Left ventricle myocardium superior (tissue), 1 donor: ENCODE measurements at regions not wholly inside any gene's neighbourhood (a gene's known extent, or its start where the extent isn't known, plus 50 kb on each side); places are given as distances from the start of the nearest gene placed in this dataset.

ENCODE experiments used
- ATAC-seq: fragments of 200-7000 bp; cut with Tn5 transposase; one replicate; pipeline ENCODE4 v1.9.1; 2020; ENCODE audit warnings: mild to moderate bottlenecking, moderate library complexity
- DNase-seq: peaks from one replicate; pipeline ENCODE4 v3.0.0-alpha.2; 2020
- intact Hi-C: fragments of 100-400 bp; cut with micrococcal nuclease; formaldehyde crosslinking; loops from one replicate; pipeline ENCODE4 v1.11.0; 2022
- donor health status: DM: no; HTN: yes; CAD: no; lungs with severe emphysema.

DNA sequence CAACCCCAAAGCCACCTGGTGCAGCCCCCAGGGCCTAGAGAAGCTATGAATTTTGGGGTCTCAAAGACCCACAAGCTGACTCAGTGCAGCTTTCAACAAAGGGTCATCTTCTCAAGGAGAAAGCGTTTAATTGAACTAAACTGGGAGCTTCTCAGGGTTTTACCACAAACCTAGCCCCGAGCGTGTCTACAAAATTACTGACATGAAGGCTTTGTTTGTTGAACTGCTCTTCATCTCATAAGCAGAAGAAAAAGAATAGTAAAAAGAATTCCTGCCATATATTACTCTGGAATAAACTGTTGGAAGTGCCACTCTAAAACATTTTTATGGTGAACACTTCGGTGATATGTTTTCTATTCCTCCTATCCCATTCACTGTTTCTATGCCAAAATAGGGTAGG is 50.8 kb upstream of the INCENP start:
- intact Hi-C loops: no loop called here
- no peak for ATAC-seq
- no peak for DNase-seq

DNA sequence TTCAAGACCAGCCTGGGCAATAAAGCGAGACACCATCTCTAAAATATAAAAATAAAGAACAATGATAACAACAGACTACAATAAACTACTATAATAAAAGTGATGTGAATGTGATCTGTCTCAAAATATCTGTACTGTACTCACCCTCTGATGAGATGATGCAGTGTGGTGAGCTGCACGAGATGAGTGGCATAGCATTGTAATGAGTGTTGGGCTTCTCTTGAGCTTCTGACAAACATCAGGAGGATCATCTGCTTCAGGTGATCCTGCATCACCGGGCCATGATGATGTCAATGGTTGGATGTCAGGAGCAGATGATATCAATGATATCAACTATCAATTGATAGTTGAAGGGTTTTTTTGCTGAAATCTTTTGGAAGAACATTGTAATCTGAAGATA is 52.4 kb upstream of the INCENP start:
- DNase-seq (no peak), ATAC-seq (no peak)
- intact Hi-C loops: no loop called here

DNA sequence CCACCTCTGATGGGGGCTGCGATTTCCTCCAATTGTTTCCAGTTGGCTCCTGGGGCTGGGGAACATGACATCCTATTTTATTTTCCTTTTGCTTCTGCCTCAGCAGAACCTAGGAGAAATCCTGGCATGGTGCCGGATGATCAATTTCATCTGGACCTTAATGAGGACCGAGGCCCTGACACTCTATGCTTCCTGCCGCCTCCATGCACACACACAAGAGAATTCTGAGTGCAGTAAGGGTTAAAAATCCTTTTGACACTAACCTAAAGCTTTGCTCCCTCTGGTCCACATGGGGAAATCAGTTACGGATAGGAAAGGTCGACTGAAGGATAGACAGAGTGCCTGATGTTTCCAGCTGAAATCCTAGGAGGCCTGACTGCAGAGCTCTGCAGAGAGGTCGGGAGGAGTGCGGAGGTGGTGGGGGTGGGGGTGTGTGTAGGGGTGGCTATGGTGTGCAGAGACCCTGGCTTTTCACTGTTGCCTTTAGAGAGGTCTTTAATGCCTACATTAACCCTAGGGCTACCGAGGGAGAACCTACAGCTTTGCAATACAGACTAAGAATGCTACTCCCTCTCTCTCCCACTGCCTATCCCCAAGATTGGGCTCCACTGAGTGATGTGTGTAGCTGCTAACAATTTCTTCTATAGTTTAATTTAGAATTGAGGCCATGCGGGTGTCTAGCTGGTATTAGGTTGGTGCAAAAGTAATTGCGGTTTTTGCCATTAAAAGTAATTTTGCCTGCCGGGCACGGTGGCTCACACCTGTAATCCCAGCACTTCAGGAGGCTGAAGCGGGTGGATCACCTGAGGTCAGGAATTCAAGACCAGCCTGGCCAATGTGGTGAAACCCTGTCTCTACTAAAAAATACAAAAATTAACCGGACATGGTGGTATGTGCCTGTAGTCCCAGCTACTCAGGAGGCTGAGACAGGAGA is 53.6 kb upstream of the INCENP start:
- ATAC-seq (no peak), DNase-seq (no peak)
- intact Hi-C loops: no loop called here

DNA sequence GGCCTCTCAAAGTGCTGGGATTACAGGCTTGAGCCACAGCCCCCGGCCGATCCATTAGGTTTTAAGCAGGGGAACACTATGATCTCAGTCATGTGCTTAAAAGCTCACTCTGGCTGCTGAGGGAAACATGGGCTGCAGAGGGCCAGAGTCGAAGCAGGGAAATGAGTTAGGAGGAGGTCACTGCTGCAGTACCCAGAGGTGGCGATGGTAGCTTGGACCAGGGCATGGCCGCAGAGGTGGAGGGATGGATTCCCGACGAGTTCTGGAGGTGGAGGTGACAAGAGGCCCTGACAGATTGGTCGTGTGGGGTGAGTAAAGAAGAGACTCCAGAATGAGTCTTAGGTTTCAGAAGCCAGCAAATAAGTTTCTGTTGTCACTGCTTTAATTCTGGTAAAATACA is 54.4 kb upstream of the INCENP start:
- DNase-seq (no peak), ATAC-seq (no peak)
- intact Hi-C loops: no loop called here

DNA sequence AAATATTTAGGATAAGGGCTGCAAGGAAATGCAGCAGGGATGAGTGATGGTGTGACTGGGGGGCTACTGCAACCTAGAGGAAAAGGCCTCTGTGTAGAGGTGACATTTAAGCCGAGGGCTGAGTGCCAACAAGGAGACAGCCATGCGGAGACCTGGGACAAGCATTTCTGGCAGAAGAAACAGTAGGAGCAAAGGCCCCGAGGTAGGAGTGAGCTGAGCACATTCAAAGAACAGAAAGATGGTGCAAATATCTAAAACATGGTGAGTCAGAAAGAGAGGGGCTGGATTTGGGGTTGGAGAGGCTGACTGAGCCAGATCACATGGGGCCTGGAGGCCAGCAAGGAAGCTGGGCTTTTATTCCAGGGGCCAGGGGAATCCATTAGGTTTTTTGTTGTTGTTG is 55.1 kb upstream of the INCENP start:
- DNase-seq (no peak), ATAC-seq (no peak)
- intact Hi-C loops: no loop called here

DNA sequence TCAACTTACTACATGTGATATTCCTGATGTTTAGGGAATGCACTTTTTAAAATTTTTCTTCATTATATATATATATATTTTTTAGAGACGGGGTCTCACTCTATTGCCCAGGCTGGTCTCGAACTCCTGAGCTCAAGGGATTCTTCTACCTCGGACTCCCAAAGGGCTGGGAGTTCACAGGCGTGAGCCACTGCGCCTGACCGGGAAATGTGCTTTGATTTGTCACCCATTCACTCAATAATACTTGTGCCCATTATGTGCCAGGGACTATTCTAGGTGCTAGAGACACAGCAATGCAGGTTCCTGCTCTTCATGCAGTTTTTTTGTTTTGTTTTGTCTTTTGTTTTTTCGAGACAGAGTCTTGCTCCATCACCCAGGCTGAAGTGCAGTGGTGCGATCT is 56.1 kb upstream of the INCENP start:
- DNase-seq (no peak), ATAC-seq (no peak)
- intact Hi-C loops: no loop called here

DNA sequence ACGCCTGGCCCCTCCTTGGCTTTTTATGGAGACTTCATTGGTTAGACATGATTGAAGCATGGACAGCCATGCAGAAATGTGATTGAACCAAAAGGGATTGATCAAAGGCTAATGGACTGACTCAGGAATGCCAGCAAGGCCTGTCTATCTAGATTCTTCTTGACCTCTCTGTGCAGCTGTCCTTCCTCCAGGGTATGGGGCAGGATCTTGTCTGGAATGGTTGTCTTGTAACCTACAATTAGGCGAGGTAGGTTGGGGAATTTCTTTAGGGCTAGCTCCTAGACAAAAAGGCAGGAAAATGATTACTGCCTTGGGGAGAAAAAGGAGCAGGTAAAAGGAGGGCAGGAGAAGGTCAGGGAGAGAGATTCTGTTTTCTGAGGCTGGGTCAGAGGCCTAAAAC is 59.6 kb upstream of the INCENP start:
- DNase-seq: no peak
- intact Hi-C loops: no loop called here
- no peak for ATAC-seq

DNA sequence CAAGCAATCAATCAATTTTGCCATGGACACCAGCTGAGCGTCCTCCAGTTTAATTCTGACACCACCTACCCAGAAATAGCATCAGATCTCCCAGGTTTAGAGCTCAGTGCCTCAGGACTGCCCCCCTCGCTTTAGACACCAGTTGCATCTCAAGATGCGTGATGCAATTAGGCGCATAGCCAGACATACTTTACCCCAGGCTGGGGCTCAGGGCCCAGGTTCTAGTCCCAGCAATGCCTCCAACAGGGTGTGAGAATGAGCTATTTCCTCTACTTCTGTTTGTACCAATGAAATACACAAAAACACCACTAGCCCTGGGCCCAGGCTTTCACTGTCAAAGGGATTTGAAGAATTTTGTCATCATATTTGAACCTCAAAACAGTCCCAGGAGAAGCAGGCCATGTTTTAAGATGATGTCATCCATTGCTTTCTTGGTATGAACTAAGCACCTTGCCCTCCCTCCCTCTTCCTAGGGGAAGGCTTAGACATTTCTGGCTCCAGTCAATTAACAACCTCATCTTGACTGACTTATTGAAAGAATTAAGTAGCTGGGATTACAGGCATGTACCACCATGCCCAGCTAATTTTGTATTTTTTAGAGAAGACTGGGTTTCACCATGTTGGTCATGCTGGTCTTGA is 61.5 kb upstream of the INCENP start:
- intact Hi-C loops: no loop called here
- ATAC-seq (peak; percentile 22), DNase-seq (no peak)

DNA sequence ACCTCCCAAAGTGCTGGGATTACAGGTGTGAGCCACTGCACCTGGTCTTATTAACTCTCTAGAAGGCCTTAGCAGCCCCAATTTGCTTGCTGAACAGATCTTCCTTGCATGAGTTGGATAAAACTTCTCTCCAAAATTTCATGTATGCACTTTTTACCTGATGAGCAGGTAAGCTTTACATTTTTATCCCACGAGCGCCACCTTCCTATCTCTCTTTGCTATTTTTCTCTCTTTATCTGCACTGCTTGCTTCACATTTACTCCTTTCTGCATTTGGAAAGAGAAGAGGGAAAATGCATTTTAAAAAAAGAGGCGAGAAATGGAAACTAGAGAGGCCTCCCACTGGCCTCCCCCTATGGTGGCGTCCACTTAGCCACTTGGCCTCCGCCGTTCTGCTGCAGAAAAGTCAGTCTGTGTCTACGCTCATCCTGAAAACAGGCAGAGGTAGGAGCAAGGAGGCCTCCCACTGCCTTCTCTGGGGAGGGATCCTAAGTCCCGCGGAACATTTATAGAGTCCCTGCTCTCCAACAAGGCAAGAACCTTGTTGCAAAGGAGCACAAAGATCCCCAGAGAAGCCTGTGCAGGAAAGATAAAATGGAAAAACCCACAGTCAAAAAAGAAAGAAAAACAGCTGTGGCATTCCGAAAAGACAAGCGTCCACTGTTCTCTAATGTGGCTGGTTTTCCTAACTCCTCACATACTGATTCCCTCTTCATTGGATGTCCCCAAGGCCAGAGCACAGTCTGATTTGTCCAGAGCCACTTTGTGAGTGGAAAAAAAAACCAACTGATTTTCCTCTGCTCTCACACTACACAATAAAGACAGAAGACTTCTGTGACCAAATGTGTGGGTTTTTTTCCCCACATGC is 62.2 kb upstream of the INCENP start:
- DNase-seq (no peak), ATAC-seq (peak; percentile 72)
- intact Hi-C loops: no loop called here

DNA sequence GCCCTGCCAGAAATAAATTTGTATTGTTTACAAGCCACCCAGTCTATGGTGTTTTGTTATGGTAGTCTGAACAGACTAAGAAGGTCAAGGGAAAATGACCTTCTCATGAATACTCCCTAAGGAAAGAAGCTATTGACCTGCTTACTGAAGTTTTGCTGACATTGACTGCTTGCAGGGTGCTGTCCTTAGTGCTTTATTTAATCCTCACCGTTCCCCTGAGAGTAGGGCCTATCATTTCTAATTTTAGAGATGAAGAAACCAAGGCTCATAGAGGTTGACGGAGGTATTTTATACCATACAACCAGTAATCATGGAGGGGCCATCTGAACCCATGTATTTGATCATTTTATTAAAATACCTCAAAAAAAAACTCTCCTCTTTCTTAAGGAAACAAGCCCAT is 66.7 kb upstream of the INCENP start:
- intact Hi-C loops: no loop called here
- ATAC-seq: peak; percentile 70
- no peak for DNase-seq

DNA sequence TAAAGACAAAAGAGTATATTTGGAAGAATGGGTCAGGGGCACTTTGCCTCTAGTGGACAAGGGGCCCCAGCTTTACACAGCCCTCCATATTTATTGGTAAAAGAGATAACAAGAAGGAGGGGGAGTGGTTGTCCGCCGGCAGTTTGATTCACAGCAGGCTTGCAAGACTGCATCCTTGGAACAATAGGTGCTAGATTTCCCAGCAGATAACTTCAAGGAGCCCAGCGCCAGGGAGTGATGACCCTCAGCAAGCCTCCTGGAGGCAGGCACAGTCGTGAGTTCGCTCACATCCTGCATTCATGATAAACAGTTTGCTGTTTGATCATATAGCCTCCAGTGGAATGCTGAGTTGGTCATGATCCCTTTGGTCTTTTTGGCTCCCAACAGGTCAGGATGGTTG is 67.8 kb upstream of the INCENP start:
- no peak for ATAC-seq
- intact Hi-C loops: no loop called here
- no peak for DNase-seq

DNA sequence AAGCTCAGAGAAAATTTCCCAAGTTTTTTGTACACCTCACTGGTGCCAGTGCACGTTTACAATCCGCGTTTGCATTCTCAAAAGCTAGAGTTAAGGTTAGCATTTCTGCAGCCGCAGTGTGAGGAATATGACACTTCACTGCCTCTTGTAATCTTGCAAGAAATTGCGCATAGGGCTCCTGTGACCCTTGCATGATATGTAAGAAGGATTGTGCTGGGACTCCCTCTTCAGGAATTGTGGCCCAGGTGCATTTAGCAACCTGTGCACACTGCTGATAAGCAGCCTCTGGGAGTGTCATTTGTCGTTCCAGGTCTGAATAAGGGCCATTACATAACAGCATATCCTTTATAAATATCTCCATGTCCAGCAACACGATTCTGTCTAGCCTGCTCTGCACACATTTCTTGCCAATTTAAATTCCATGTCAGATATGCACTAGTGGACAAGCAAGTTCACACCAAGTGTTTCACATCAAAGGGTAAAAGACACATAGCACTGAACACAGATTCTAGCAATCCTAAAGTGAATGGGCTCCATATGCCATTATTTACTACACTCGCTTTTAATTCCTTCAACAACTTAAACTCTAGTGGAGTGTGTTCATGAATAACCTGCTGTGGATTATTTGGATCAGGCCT is 69.2 kb upstream of the INCENP start:
- DNase-seq (no peak), ATAC-seq (no peak)
- intact Hi-C loops: no loop called here

DNA sequence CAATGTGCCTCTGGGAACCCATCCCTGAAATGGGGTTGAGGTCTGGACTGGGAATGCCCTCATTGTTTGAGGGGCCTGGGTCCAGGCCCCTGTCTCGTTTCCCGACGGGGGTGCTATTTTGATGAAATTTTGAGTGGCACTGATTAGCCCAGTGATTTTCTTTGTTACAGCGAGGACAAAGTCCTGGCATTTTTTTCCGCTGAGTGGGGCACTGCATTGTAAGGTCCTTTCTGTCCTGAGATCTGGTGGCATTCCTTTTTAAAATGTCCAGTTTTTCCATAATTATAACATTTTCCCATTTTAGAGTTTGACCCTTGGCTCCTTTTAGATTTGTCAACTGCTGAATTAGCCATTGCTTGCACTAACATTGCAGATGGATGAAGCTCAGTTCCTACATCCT is 69.7 kb upstream of the INCENP start:
- DNase-seq (no peak), ATAC-seq (no peak)
- intact Hi-C loops: no loop called here

DNA sequence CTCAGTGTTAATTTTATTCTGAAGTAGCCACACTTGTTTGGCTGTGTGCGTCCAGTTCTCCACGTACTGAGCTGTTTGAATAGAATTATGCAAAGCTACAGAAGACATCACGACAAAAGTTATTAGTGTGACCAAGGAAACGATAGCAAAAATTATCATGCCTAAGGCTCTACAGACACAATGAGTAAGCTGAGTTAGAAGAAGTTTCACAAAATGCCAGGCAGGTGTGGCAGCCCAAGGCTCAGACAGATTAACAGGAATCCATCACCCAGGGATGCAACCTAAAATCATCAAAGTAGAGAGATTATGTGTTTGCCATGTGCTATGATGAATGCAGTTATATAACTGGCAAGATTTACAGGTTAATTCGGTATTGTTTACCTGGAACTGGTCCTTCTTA is 73.1 kb upstream of the INCENP start:
- ATAC-seq: no peak
- intact Hi-C loops: no loop called here
- no peak for DNase-seq

DNA sequence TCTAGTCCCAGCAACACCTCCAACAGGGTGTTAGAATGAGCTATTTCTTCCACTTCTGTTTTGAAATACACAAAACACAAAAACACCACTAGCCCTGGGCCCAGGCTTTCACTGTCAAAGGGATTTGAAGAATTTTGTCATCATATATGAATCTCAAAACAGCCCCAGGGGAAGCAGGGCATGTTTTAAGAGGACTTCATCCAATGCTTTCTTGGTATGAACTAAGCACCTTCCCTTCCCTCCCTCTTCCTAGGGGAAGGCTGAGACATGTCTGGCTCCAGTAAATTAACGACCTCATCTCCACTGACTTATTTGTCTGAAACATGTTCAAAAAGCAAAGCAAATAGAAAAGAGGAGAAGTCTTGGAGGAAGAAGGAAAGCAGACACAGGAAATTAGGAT is 75.7 kb upstream of the INCENP start:
- ATAC-seq: no peak
- intact Hi-C loops: no loop called here
- no peak for DNase-seq

DNA sequence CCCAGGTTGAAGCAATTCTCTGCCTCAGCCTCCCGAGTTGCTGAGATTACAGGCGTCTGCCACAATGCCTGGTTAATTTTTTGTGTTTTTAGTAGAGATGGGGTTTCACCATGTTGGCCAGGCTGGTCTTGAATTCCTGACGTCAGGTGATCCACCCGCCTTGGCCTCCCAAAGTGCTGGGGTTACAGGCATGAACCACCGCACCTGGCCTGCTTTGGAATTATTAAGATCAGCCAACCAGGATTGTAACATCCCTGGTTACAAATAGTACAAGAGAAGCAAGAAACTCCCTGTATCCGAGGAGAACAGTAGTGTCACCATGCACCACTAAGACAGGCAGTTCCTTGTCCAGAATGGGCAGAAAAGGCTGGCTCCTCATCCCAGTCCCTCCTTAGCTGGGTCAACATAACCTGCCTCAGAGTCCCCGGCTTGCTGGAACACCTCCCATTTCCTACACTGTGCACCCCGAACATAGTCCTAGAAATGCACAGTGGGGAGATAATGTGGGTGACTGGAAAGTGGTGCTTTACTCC is 77.2 kb upstream of the INCENP start:
- intact Hi-C loops: no loop called here
- ATAC-seq: no peak
- DNase-seq: no peak

DNA sequence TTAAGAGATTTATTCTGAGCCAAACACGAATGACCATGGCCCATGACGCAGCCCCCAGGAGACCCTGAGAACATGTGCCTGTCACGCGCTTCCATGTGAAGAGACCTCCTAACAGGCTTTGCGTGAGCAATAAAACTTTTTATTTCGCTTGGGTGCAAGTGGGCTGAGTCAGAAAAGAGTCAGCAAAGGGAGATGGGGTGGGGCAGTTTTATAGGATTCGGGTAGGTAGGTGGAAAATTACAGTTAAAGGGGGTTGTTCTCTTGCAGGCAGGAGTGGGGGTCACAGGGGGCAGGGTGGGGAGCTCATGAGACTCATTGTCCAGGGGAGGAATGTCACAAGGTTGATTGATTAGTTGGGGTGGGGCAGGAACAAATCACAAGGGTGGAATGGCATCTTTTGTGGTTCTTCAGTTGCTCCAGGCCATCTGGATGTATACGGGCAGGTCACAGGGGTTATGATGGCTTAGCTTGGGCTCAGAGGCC is 77.2 kb upstream of the FTH1 start:
- DNase-seq: no peak
- no peak for ATAC-seq
- intact Hi-C loops: no loop called here

DNA sequence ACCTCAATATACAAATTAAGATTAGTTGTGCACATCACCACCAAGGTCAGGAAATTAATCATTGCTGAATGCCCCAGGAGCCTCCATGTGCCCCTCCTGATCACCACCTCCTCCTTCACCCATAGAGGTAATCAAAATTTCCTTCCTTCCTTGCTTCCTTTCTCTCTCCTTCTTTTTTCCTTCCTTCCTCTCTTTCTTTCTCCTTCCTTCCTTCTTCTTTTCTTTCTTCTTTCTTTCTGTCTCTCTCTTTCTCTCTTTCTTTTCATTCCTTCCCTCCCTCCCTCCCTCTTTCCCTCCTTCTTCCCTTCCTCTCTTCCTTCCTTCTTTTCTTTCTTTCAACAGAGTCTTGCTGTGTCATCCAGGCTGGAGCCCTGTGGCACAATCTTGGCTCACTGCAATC is 67.9 kb upstream of the FTH1 start:
- DNase-seq (no peak), ATAC-seq (no peak)
- intact Hi-C loops: no loop called here

DNA sequence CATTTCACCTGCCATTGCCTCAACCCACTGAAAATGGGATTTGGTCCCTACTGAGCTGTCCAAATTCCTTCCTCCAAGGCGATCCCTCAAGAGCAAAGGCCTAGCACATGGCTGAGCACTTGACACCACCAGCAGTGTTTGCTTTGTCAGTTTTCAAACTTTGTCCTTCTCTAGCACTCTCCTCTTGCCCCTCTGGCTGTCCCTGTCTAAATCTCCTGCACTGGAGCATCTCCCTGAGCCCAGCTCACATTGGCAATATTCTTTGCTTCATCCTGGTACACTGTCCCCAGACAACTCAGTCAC is 66.6 kb upstream of the FTH1 start:
- intact Hi-C loops: no loop called here
- no peak for DNase-seq
- ATAC-seq: no peak
